ENCODE measurements at regions not wholly inside any gene's neighbourhood (a gene's known extent, or its start where the extent isn't known, plus 50 kb on each side); places are given as distances from the start of the nearest gene placed in this dataset.

- FAIRE-seq (no peak), DNase-seq (ENCODE audit: extremely low read depth in 1 of 4, low spot score in 3 of 4) (no peak), ATAC-seq (peak; percentile 41)
- intact Hi-C loops (cut with micrococcal nuclease) = no loop called here
- no TSS peak for BruUV-seq (replicated peaks)
- H3K4me3 ChIP-seq = no peak overlapping the region
- no peaks in the 10 kb centered on the region for H3K36me3 ChIP-seq (ENCODE audit: control insufficient read depth, insufficient read depth, low read length)
- TF ChIP-seq TFE3 (CRISPR knock-in tag; IDR thresholded peaks at IDR 0.05) = peak; percentile 26; the same call in 1 of the 2 replicates
- 0 out of 2 replicates have a peak, but pooled peaks have one; percentile 47 for TF ChIP-seq BCOR (IDR thresholded peaks at IDR 0.05)
- TF ChIP-seq RAD51 (IDR thresholded peaks at IDR 0.05; ENCODE audit: borderline replicate concordance, low read depth) = peak; percentile 45; the same call in 1 of the 2 replicates
- TF ChIP-seq KLF1 (tag; IDR thresholded peaks at IDR 0.05) = no peak
- POLR2A ChIA-PET = no interaction called here
- no peak overlapping the region for H3K4me2 ChIP-seq (ENCODE audit: insufficient read depth, low read length)
- H2AFZ ChIP-seq (ENCODE audit: low read depth, low read length) = peak overlapping the region; percentile 5
- H3K9me3 ChIP-seq (replicated peaks; ENCODE audit: control insufficient read depth, insufficient read depth, low read depth, low read length) = no peaks in the 10 kb centered on the region
- no peaks in the 10 kb centered on the region for H4K20me1 ChIP-seq (replicated peaks; ENCODE audit: control insufficient read depth, insufficient read depth, low read length)
- in situ Hi-C loops (cut with MboI) = no loop called here
- no peaks in the 10 kb centered on the region for H3K27me3 ChIP-seq (ENCODE audit: control insufficient read depth in 2 of 2, insufficient read depth in 2 of 2, low read length in 2 of 2)
- no peak overlapping the region for H3K27ac ChIP-seq (ENCODE audit: extremely low read depth, low read depth, low read length)
- H3K9me1 ChIP-seq (ENCODE audit: control insufficient read depth, insufficient read depth, low read length) = no peaks in the 10 kb centered on the region
- no peaks in the 10 kb centered on the region for H3K79me2 ChIP-seq (ENCODE audit: control insufficient read depth, insufficient read depth, low read length)
- CTCF ChIA-PET (ENCODE audit: low intra/inter-chr PET ratio) = no interaction called here
- peak overlapping the region in 1 of 2 experiments; percentile 54; a peak in 1 of 4 replicates for H3K9ac ChIP-seq (ENCODE audit: insufficient read depth in 1 of 2, low read depth in 2 of 2, low read length in 2 of 2)
- WGBS (ENCODE audit: insufficient coverage, low coverage, missing lambda C conversion rate) = 5% methylated on average over 4 of the region's 4 CpGs
- peaks cover 3 to 11% of the 10 kb centered on the region in 2 experiments; a peak in 3 of 5 replicates for H3K4me1 ChIP-seq (replicated peaks in 1 of 2; ENCODE audit: control insufficient read depth in 2 of 2, insufficient read depth in 2 of 2, low read length in 2 of 2)
These were observed 154.0 kb downstream of the BARX1 start for GRCh38 chr9:93801120-93801519.

DNA sequence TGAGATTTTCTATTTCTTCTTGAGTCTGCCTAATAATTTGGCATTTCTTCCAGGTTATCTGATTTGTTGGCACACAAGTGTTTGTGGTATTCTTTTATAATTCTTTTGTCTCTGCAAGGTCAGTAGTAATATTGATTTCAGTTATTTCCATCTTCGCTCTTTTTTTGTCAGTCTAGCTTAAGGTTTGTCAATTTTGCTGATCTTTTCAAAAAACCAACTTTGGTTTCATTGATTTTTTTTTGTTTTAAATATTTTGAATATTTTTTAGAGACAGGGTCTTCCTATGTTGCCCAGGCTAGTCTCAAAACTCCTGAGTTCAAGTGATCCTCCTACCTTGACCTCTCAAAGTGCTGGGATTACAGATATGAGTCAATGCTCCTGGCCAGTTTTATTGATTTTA is 162.8 kb downstream of the BARX1 start:
- no peaks in the 10 kb centered on the region for H3K36me3 ChIP-seq (ENCODE audit: control insufficient read depth, insufficient read depth, low read length)
- 0% methylated on average over 1 of the region's 1 CpG for WGBS (ENCODE audit: insufficient coverage, low coverage, missing lambda C conversion rate)
- H4K20me1 ChIP-seq (replicated peaks; ENCODE audit: control insufficient read depth, insufficient read depth, low read length) = no peaks in the 10 kb centered on the region
- H3K4me1 ChIP-seq (replicated peaks in 1 of 2; ENCODE audit: control insufficient read depth in 2 of 2, insufficient read depth in 2 of 2, low read length in 2 of 2) = no peaks in the 10 kb centered on the region
- H3K4me3 ChIP-seq = no peak overlapping the region
- in situ Hi-C loops (cut with MboI) = no loop called here
- H2AFZ ChIP-seq (ENCODE audit: low read depth, low read length) = no peak overlapping the region
- intact Hi-C loops (cut with micrococcal nuclease) = no loop called here
- no peak overlapping the region for H3K27ac ChIP-seq (ENCODE audit: extremely low read depth, low read depth, low read length)
- FAIRE-seq (no peak), ATAC-seq (no peak), DNase-seq (ENCODE audit: extremely low read depth in 1 of 4, low spot score in 3 of 4) (no peak)
- POLR2A ChIA-PET = no interaction called here
- H3K9me3 ChIP-seq (replicated peaks; ENCODE audit: control insufficient read depth, insufficient read depth, low read depth, low read length) = no peaks in the 10 kb centered on the region
- CTCF ChIA-PET (ENCODE audit: low intra/inter-chr PET ratio) = no interaction called here
- no peak overlapping the region for H3K4me2 ChIP-seq (ENCODE audit: insufficient read depth, low read length)
- no peak overlapping the region for H3K9ac ChIP-seq (ENCODE audit: insufficient read depth in 1 of 2, low read depth in 2 of 2, low read length in 2 of 2)
- no peaks in the 10 kb centered on the region for H3K9me1 ChIP-seq (ENCODE audit: control insufficient read depth, insufficient read depth, low read length)
- no TSS peak for BruUV-seq (replicated peaks)
- H3K27me3 ChIP-seq (ENCODE audit: control insufficient read depth in 2 of 2, insufficient read depth in 2 of 2, low read length in 2 of 2) = no peaks in the 10 kb centered on the region
- no peaks in the 10 kb centered on the region for H3K79me2 ChIP-seq (ENCODE audit: control insufficient read depth, insufficient read depth, low read length)
- TF ChIP-seq TAF7 (tag; IDR thresholded peaks at IDR 0.05) = no peak
- no peak for TF ChIP-seq ATF4 (CRISPR knock-in tag; IDR thresholded peaks at IDR 0.05)
- no peak for TF ChIP-seq EZH2 (IDR thresholded peaks at IDR 0.05; ENCODE audit: borderline replicate concordance, low read depth, low read length)
- TF ChIP-seq MAFF (IDR thresholded peaks at IDR 0.05; ENCODE audit: low read length) = 0 out of 2 replicates have a peak, but pooled peaks have one; percentile 31
- TF ChIP-seq C11orf30 (IDR thresholded peaks at IDR 0.05; ENCODE audit: low read depth) = peak; percentile 51; the same call in 1 of the 2 replicates
- no peak for TF ChIP-seq MYBL2 (IDR thresholded peaks at IDR 0.05; ENCODE audit: low read depth)
- TF ChIP-seq MYBL2 (CRISPR knock-in tag; IDR thresholded peaks at IDR 0.05; ENCODE audit: borderline replicate concordance) = no peak
- no peak for TF ChIP-seq KDM2B (CRISPR knock-in tag; IDR thresholded peaks at IDR 0.05)
- no peak for TF ChIP-seq ZNF175 (CRISPR knock-in tag; IDR thresholded peaks at IDR 0.05; ENCODE audit: low read depth)
- TF ChIP-seq ATF2 (CRISPR knock-in tag; IDR thresholded peaks at IDR 0.05) = no peak
- TF ChIP-seq CSDE1 (IDR thresholded peaks at IDR 0.05) = no peak
